GM12878 (cell line): ENCODE measurements at regions not wholly inside any gene's neighbourhood (a gene's known extent, or its start where the extent isn't known, plus 50 kb on each side); places are given as distances from the start of the nearest gene placed in this dataset.

Experiments used
- ATAC-seq: fragments of 200-7000 bp; cut with Tn5 transposase; 3 replicates; pipeline ENCODE4 v1.9.1; 2020; ENCODE audit warnings: mild to moderate bottlenecking, moderate library complexity
- BruUV-seq: library from RNA; stranded (reverse); fragments of 400-500 nt; replicated peaks from 2 replicates; lab custom pipeline; 2021; lab: Mats Ljungman, UMichigan
- CTCF ChIA-PET: fragments of 300-600 bp; sonication (Branson Sonifier 250); formaldehyde crosslinking; extraction: SDS; loops from one replicate; lab custom pipeline; 2021; ENCODE audit warnings: inconsistent platforms; lab: Yijun Ruan, JAX
- POLR2A ChIA-PET: fragments of 350-600 bp; formaldehyde crosslinking; extraction: SDS; loops from one replicate; lab custom pipeline; 2021; ENCODE audit warnings: inconsistent platforms; lab: Charles Lee
- RAD21 ChIA-PET: fragments of 300-600 bp; sonication (Branson Sonifier 250); formaldehyde crosslinking; loops from one replicate; lab custom pipeline; 2023; ENCODE audit warnings: antibody characterized with exemption; ENCODE audit not compliant: unreplicated experiment; lab: Charles Lee
- SMC1A ChIA-PET: fragments of 300-600 bp; sonication (Branson Sonifier 250); formaldehyde crosslinking; loops from one replicate; lab custom pipeline; 2023; ENCODE audit not compliant: unreplicated experiment, uncharacterized antibody; lab: Charles Lee
- DNase-seq: peaks from one replicate; pipeline ENCODE4 v3.0.0-alpha.2; 2011; ENCODE audit warnings: low read depth, low spot score
- FAIRE-seq: peaks from 3 replicates; lab custom pipeline; 2011; peaks lifted over from hg19 to GRCh38; lab: Jason Lieb, UNC
- H2AFZ ChIP-seq: 2 replicates; pipeline ENCODE4 v1.6.0; 2011; ENCODE audit warnings: low read depth, low read length, control low read depth; ENCODE audit not compliant: control insufficient read depth
- H3K27ac ChIP-seq: 2 replicates; pipeline ENCODE4 v1.5.1; 2011; ENCODE audit warnings: control low read depth; ENCODE audit not compliant: control insufficient read depth, insufficient read depth
- H3K27me3 ChIP-seq, 2 experiments: replicated peaks in 1 of 2; 2 replicates each; pipeline versions ENCODE4 v1.6.0 to v1.6.1; 2011; ENCODE audit warnings: low read length in 1 of 2; ENCODE audit not compliant: control insufficient read depth in 2 of 2, insufficient read depth in 2 of 2
- H3K36me3 ChIP-seq, 2 experiments: 2 replicates each; pipeline ENCODE4 v1.5.1; 2011; ENCODE audit warnings: low read length in 1 of 2; ENCODE audit not compliant: control insufficient read depth in 2 of 2, insufficient read depth in 2 of 2
- H3K4me1 ChIP-seq: 2 replicates; pipeline ENCODE4 v1.6.1; 2011; ENCODE audit warnings: mild to moderate bottlenecking, low read length, moderate library complexity, mixed read lengths; ENCODE audit not compliant: control insufficient read depth, insufficient read depth
- H3K4me2 ChIP-seq: 2 replicates; pipeline ENCODE4 v1.6.0; 2011; ENCODE audit warnings: control low read depth; ENCODE audit not compliant: control insufficient read depth, insufficient read depth
- H3K4me3 ChIP-seq: fragments of 200-600 bp; sonication (generic); 2 replicates; pipeline ENCODE4 v1.5.1; 2016
- H3K79me2 ChIP-seq: 2 replicates; pipeline ENCODE4 v1.6.0; 2011; ENCODE audit warnings: low read length; ENCODE audit not compliant: control insufficient read depth, insufficient read depth
- H3K9ac ChIP-seq: 2 replicates; pipeline ENCODE4 v1.8.0; 2011; ENCODE audit warnings: low read length, control low read depth, mixed read lengths; ENCODE audit not compliant: control insufficient read depth, insufficient read depth
- H3K9me3 ChIP-seq: replicated peaks from 3 replicates; pipeline ENCODE4 v1.5.1; 2011; ENCODE audit warnings: mild to moderate bottlenecking, low read length; ENCODE audit not compliant: control insufficient read depth, insufficient read depth
- H4K20me1 ChIP-seq: 2 replicates; pipeline ENCODE4 v1.6.0; 2011; ENCODE audit not compliant: control insufficient read depth, insufficient read depth
- CHD2 ChIP-seq: IDR thresholded peaks from 2 replicates; pipeline ENCODE4 v1.6.1; 2011; ENCODE audit warnings: low read depth, low read length, improper control_type of control experiment, borderline replicate concordance
- EED ChIP-seq: sonication (generic); IDR thresholded peaks from 2 replicates; pipeline ENCODE4 v1.6.1; 2016; ENCODE audit warnings: antibody characterized with exemption, low read depth
- FOXM1 ChIP-seq: IDR thresholded peaks from 2 replicates; pipeline ENCODE4 v1.6.1; 2012; ENCODE audit warnings: low read depth, mild to moderate bottlenecking, inconsistent platforms, low read length, moderate library complexity
- JUND ChIP-seq: IDR thresholded peaks from 2 replicates; pipeline ENCODE4 v1.6.1; 2012; ENCODE audit warnings: low read depth, mild to moderate bottlenecking, low read length, improper control_type of control experiment, moderate library complexity
- KDM1A ChIP-seq: fragments of 200-600 bp; sonication (generic); IDR thresholded peaks from 2 replicates; pipeline ENCODE4 v1.6.1; 2016; ENCODE audit warnings: borderline replicate concordance
- POLR2A ChIP-seq: IDR thresholded peaks from 2 replicates; pipeline ENCODE4 v1.6.1; 2011; ENCODE audit warnings: low read depth, mild to moderate bottlenecking, low read length
- RCOR1 ChIP-seq: conservative IDR thresholded peaks from 2 replicates; pipeline ENCODE4 v1.6.1; 2012; ENCODE audit warnings: low read depth, low read length, improper control_type of control experiment
- RFX5 ChIP-seq: IDR thresholded peaks from 2 replicates; pipeline ENCODE4 v1.6.1; 2011; ENCODE audit warnings: low read depth, low read length, improper control_type of control experiment
- RUNX3 ChIP-seq: IDR thresholded peaks from 2 replicates; pipeline ENCODE4 v1.6.1; 2012; ENCODE audit warnings: low read length, inconsistent platforms
- SP1 ChIP-seq: IDR thresholded peaks from one replicate; pipeline ENCODE4 v1.6.1; 2011; ENCODE audit warnings: low read depth, low read length
- SUZ12 ChIP-seq: fragments of 200-600 bp; sonication (generic); IDR thresholded peaks from one replicate; pipeline ENCODE4 v1.6.1; 2018; ENCODE audit warnings: antibody characterized with exemption, mild to moderate bottlenecking; ENCODE audit not compliant: unreplicated experiment
- ZNF384 ChIP-seq: IDR thresholded peaks from 2 replicates; pipeline ENCODE4 v1.6.1; 2012; ENCODE audit warnings: low read depth, mild to moderate bottlenecking, low read length, improper control_type of control experiment, borderline replicate concordance
- ZZZ3 ChIP-seq: IDR thresholded peaks from 2 replicates; pipeline ENCODE4 v1.6.1; 2011; ENCODE audit warnings: low read depth; ENCODE audit not compliant: control insufficient read depth, insufficient read length
- WGBS: methylation state at CpG from one replicate; pipeline ENCODE4 v1.1.6; 2016; ENCODE audit warnings: low lambda C conversion rate; ENCODE audit not compliant: insufficient replicate concordance, insufficient coverage; ENCODE audit errors: missing lambda C conversion rate; 5-methylcytosine and 5-hydroxymethylcytosine counted together
- in situ Hi-C: fragments of 300-500 bp; cut with MboI; formaldehyde crosslinking; loops from 9 replicates; pipeline ENCODE4 v1.14.3; 2018; ENCODE audit warnings: mixed read lengths
- intact Hi-C: fragments of 100-400 bp; cut with micrococcal nuclease; formaldehyde crosslinking; loops from one replicate; pipeline ENCODE4 v1.14.2; 2022; ENCODE audit not compliant: unreplicated experiment
- TF ChIP-seq, protein P1 (sequence below): fragments of 450-650 bp; IDR thresholded peaks from 2 replicates; pipeline ENCODE4 v1.6.1; 2016; ENCODE audit warnings: mild to moderate bottlenecking, moderate library complexity, borderline replicate concordance
- TF ChIP-seq, protein P2 (sequence below): fragments of 150-350 bp; IDR thresholded peaks from 2 replicates; pipeline ENCODE4 v1.6.1; 2016; ENCODE audit warnings: low read depth, low read length
- TF ChIP-seq, protein P3 (sequence below): fragments of 450-650 bp; IDR thresholded peaks from 2 replicates; pipeline ENCODE4 v1.6.1; 2014; ENCODE audit warnings: mild to moderate bottlenecking

DNA sequence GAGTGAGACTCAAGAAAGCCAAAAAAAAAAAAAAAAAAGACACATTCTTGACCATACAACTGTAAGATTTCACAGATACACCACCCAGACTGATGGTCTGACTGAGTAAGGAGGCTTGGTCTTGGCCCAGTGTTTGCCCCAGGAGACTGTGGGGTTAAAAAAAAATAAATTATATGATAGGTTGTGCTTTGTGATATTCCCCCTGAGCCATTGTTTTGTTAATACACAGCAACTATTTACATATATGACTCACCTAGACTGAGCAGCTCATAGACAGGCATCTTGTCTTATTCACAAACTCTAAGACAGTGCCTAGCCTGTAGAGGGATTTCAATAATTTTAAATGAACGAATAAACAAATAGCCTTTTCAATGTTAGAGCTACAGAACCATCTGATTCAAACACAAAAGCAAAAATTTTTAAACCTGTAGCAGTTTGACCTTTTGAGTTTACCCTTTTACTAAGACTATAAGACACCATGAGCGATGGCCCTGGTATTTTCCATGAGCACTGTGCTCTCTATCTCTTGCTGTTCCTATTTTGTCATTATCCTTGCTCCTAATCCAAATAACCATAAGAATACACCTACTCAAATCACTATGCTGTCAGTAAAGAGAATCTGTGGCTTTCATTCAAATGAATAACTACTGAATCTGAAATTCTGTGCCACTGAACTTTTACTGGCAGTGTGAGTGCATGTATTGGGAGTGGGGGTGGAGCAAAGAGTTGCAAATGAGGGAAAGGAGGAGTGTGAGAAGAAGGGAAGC lies 199.4 kb upstream of the PTBP2 start (continued):
- no peak for TF ChIP-seq EED
- TF ChIP-seq, protein P1, sequence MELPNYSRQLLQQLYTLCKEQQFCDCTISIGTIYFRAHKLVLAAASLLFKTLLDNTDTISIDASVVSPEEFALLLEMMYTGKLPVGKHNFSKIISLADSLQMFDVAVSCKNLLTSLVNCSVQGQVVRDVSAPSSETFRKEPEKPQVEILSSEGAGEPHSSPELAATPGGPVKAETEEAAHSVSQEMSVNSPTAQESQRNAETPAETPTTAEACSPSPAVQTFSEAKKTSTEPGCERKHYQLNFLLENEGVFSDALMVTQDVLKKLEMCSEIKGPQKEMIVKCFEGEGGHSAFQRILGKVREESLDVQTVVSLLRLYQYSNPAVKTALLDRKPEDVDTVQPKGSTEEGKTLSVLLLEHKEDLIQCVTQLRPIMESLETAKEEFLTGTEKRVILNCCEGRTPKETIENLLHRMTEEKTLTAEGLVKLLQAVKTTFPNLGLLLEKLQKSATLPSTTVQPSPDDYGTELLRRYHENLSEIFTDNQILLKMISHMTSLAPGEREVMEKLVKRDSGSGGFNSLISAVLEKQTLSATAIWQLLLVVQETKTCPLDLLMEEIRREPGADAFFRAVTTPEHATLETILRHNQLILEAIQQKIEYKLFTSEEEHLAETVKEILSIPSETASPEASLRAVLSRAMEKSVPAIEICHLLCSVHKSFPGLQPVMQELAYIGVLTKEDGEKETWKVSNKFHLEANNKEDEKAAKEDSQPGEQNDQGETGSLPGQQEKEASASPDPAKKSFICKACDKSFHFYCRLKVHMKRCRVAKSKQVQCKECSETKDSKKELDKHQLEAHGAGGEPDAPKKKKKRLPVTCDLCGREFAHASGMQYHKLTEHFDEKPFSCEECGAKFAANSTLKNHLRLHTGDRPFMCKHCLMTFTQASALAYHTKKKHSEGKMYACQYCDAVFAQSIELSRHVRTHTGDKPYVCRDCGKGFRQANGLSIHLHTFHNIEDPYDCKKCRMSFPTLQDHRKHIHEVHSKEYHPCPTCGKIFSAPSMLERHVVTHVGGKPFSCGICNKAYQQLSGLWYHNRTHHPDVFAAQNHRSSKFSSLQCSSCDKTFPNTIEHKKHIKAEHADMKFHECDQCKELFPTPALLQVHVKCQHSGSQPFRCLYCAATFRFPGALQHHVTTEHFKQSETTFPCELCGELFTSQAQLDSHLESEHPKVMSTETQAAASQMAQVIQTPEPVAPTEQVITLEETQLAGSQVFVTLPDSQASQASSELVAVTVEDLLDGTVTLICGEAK = no peak
- TF ChIP-seq RCOR1 = no peak
- no peak for TF ChIP-seq FOXM1
- no peak for TF ChIP-seq ZNF384
- no peak for TF ChIP-seq ZZZ3

DNA sequence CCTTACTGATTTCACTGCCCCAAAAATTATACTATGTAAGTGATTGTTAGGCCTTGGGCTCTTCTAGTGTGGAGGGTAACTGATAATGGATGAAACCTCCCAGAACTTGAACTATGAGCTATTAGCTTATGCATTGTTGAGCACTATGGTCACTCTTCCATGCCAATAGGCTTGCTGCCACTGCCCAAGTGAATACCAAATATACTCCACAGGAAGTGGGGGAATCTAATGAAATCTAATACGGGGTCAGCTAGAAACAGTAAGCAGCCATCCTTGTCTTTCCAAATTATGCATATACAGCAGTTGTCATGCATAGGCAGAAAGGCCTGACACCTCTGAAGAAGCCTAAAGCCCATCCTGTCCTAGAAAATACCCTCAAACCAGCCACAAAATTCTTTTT lies 198.7 kb upstream of the PTBP2 start:
- SMC1A ChIA-PET = interaction anchor here (1.0 kb wide), 1 partner anchor 73 kb away, joined by 3 read pairs; no protein-coding TSS in a partner anchor
- no peak for FAIRE-seq
- no peak for TF ChIP-seq POLR2A
- TF ChIP-seq, protein P2, sequence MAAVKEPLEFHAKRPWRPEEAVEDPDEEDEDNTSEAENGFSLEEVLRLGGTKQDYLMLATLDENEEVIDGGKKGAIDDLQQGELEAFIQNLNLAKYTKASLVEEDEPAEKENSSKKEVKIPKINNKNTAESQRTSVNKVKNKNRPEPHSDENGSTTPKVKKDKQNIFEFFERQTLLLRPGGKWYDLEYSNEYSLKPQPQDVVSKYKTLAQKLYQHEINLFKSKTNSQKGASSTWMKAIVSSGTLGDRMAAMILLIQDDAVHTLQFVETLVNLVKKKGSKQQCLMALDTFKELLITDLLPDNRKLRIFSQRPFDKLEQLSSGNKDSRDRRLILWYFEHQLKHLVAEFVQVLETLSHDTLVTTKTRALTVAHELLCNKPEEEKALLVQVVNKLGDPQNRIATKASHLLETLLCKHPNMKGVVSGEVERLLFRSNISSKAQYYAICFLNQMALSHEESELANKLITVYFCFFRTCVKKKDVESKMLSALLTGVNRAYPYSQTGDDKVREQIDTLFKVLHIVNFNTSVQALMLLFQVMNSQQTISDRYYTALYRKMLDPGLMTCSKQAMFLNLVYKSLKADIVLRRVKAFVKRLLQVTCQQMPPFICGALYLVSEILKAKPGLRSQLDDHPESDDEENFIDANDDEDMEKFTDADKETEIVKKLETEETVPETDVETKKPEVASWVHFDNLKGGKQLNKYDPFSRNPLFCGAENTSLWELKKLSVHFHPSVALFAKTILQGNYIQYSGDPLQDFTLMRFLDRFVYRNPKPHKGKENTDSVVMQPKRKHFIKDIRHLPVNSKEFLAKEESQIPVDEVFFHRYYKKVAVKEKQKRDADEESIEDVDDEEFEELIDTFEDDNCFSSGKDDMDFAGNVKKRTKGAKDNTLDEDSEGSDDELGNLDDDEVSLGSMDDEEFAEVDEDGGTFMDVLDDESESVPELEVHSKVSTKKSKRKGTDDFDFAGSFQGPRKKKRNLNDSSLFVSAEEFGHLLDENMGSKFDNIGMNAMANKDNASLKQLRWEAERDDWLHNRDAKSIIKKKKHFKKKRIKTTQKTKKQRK = no peak
- no peak for TF ChIP-seq SUZ12
- TF ChIP-seq JUND = no peak
- TF ChIP-seq, protein P3, sequence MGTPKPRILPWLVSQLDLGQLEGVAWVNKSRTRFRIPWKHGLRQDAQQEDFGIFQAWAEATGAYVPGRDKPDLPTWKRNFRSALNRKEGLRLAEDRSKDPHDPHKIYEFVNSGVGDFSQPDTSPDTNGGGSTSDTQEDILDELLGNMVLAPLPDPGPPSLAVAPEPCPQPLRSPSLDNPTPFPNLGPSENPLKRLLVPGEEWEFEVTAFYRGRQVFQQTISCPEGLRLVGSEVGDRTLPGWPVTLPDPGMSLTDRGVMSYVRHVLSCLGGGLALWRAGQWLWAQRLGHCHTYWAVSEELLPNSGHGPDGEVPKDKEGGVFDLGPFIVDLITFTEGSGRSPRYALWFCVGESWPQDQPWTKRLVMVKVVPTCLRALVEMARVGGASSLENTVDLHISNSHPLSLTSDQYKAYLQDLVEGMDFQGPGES = no peak
- no peak for TF ChIP-seq CHD2
- no peak for TF ChIP-seq RUNX3
- no peak for TF ChIP-seq KDM1A
- no peak for TF ChIP-seq RFX5
- TF ChIP-seq SP1 = no peak

More for the DNA sequence above, 198.7 kb upstream of the PTBP2 start:
- Histone ChIP-seq H3K79me2 (no peaks in the 10 kb centered on the region), H3K9me3 (no peaks in the 10 kb centered on the region), H3K36me3 (no peaks in the 10 kb centered on the region), H2AFZ (no peak overlapping the region), H3K27me3 (no peaks in the 10 kb centered on the region), H3K27ac (no peak overlapping the region), H3K4me1 (no peaks in the 10 kb centered on the region), H3K9ac (no peak overlapping the region), H3K4me3 (no peak overlapping the region), H3K4me2 (no peak overlapping the region), H4K20me1 (no peaks in the 10 kb centered on the region)
- WGBS = 0% methylated on average over 1 of the region's 1 CpG
- ChIA-PET POLR2A (no interaction called here), RAD21 (no interaction called here), CTCF (interaction anchor here (0.6 kb wide), 1 partner anchor 10 kb away, joined by 3 read pairs; no protein-coding TSS in a partner anchor)
- ATAC-seq (no peak), DNase-seq (no peak)
- intact Hi-C loops = no loop called here
- no TSS peak for BruUV-seq
- in situ Hi-C loops = no loop called here
